Aorta (tissue), 5 donors: ENCODE measurements at regions not wholly inside any gene's neighbourhood (a gene's known extent, or its start where the extent isn't known, plus 50 kb on each side); places are given as distances from the start of the nearest gene placed in this dataset.

ENCODE experiments used
- ATAC-seq: fragments of 200-7000 bp; cut with Tn5 transposase; one replicate; pipeline ENCODE4 v1.9.1; 2022; ENCODE audit warnings: moderate library complexity; ENCODE audit not compliant: low FRiP score
- DNase-seq, 2 donors: peaks; one replicate each; pipeline ENCODE4 v3.0.0-alpha.2; 2020
- H3K27ac ChIP-seq, 2 donors: one replicate each; pipeline ENCODE4 v1.5.1; 2013; ENCODE audit warnings: low read length in 2 of 2, mild to moderate bottlenecking in 2 of 2, moderate library complexity in 2 of 2, control low read depth in 1 of 2, inconsistent platforms in 1 of 2, low read depth in 1 of 2
- H3K27me3 ChIP-seq, 2 donors: one replicate each; pipeline ENCODE4 v1.6.1; 2013; ENCODE audit warnings: control low read depth in 1 of 2, low read length in 1 of 2, mild to moderate bottlenecking in 1 of 2, moderate library complexity in 1 of 2; ENCODE audit not compliant: insufficient read depth in 2 of 2, control insufficient read depth in 1 of 2
- H3K36me3 ChIP-seq, 2 donors: one replicate each; pipeline ENCODE4 v1.6.1; 2013; ENCODE audit warnings: control low read depth in 1 of 2, low read length in 1 of 2, mild to moderate bottlenecking in 1 of 2; ENCODE audit not compliant: insufficient read depth in 2 of 2, control insufficient read depth in 1 of 2
- H3K4me1 ChIP-seq, 2 donors: one replicate each; pipeline ENCODE4 v1.6.1; 2013; ENCODE audit warnings: low read length in 2 of 2, control low read depth in 1 of 2, mild to moderate bottlenecking in 1 of 2, moderate library complexity in 1 of 2; ENCODE audit not compliant: insufficient read depth in 2 of 2, control insufficient read depth in 1 of 2
- H3K4me3 ChIP-seq, 2 donors: one replicate each; pipeline ENCODE4 v1.5.1; 2013; ENCODE audit warnings: low read length in 2 of 2, control low read depth in 1 of 2, mild to moderate bottlenecking in 1 of 2
- H3K9me3 ChIP-seq: one replicate; pipeline ENCODE4 v1.6.1; 2013; ENCODE audit warnings: mild to moderate bottlenecking, low read length; ENCODE audit not compliant: control insufficient read depth
- WGBS, 2 donors: extraction: QIAGEN DNeasy Blood & Tissue Kit; methylation state at CpG; one replicate each; pipeline ENCODE4 v1.1.7; 2013; 5-methylcytosine and 5-hydroxymethylcytosine counted together
- intact Hi-C, 2 donors: fragments of 100-400 bp; cut with DNase I; formaldehyde crosslinking; loops; one replicate each; pipeline versions ENCODE4 v1.14.2 to v1.15.0; 2022
- donor health status: healthy with polysubstance abuse.
- donor health status: Bipolar disorder and iron deficiency.
- donor health status: DM: no; HTN: no; CAD: no.
- donor health status: DM: no; HTN: no; CAD: no.
- donor health status: DM: yes; HTN: yes; CAD: no.

- intact Hi-C loops = no loop called here
- Histone ChIP-seq H3K27me3 (no peaks in the 10 kb centered on the region), H3K27ac (no peak overlapping the region), H3K36me3 (no peaks in the 10 kb centered on the region), H3K4me3 (no peak overlapping the region), H3K9me3 (no peaks in the 10 kb centered on the region), H3K4me1 (no peaks in the 10 kb centered on the region)
- WGBS, 2 donors = 82 to 93% methylated on average over 3 of the region's 3 CpGs
- no peak for DNase-seq
- no peak for ATAC-seq
These were observed 1096.1 kb upstream of the NRXN1 start for GRCh38 chr2:52128081-52128480.

DNA sequence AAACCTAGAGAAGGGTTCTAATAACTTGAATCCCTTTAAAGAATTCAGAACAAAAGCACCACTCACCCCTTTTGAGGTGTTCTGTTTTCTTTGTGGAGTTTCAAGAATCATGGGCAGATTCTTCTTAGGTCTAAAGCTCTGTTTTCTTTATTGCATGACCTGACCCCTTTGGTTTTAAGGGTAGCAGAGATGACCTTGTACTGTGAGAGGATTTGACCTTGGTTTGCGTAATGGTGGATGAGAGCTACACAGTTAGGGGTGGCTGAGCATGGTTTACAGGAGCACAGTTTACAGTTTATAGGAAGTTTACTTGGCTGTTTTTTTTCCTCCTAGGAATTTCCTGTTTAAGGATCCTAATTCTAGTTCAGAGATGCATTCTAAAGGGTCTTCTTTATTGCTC lies 1095.6 kb upstream of the NRXN1 start:
- DNase-seq (no peak), ATAC-seq (no peak)
- no peaks in the 10 kb centered on the region for H3K36me3 ChIP-seq
- H3K9me3 ChIP-seq = no peaks in the 10 kb centered on the region
- H3K4me3 ChIP-seq = no peak overlapping the region
- no peaks in the 10 kb centered on the region for H3K27me3 ChIP-seq
- WGBS, 2 donors = 96 to 100% methylated on average over 1 of the region's 1 CpG
- H3K4me1 ChIP-seq = no peaks in the 10 kb centered on the region
- H3K27ac ChIP-seq = no peak overlapping the region
- intact Hi-C loops = no loop called here

DNA sequence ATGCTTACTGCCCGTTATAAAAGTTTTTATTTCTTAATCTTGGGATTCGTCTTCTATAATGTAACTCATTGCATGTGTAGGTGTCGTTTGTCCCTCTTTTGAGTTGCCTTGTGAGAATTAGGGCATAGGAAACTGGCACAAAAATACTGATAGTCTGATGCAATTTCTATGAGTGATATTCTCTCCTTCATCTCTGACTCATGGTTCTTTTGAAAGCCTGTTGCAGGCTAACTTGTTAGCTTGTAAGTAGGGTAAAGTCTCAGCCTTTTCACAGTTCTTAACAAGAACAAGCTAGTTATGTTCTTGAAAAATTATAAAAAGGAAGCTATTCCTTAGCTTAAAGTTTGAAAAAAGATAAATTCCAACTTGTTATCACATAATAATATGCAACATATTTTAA lies 1085.4 kb upstream of the NRXN1 start:
- intact Hi-C loops = no loop called here
- Histone ChIP-seq H3K4me3 (no peak overlapping the region), H3K27me3 (no peaks in the 10 kb centered on the region), H3K27ac (no peak overlapping the region), H3K9me3 (no peaks in the 10 kb centered on the region), H3K4me1 (peaks cover 0 to 2% of the 10 kb centered on the region in 2 donors), H3K36me3 (no peaks in the 10 kb centered on the region)
- ATAC-seq (no peak), DNase-seq (no peak)
- 81 to 83% methylated on average over 3 of the region's 3 CpGs for WGBS, 2 donors

GRCh38 chr2:52115750-52116149 lies 1083.8 kb upstream of the NRXN1 start:
- WGBS, 2 donors = 88 to 95% methylated on average over 1 of the region's 1 CpG
- DNase-seq (no peak), ATAC-seq (no peak)
- no peak overlapping the region for H3K4me3 ChIP-seq
- H3K9me3 ChIP-seq = no peaks in the 10 kb centered on the region
- H3K36me3 ChIP-seq = no peaks in the 10 kb centered on the region
- no peaks in the 10 kb centered on the region for H3K27me3 ChIP-seq
- no peak overlapping the region for H3K27ac ChIP-seq
- intact Hi-C loops = no loop called here
- peaks cover 0 to 4% of the 10 kb centered on the region in 2 donors for H3K4me1 ChIP-seq

DNA sequence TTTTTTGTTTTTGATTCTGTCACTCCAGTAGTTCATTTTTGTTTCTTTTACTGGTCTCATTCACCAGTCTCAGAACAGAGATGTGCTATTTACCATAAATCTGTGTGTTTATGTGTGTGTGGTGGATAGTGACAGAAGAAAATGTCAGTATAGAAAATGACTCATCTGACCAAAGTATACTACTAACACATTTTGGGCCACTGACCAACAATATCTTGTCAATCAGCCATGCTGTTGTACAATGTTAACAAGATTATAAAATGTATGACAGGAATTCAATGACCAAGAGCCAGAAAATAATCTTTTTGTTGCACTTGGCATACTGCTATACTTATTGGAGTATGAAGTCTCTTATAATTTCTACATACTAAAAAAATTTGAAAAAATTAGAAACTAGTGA lies 1081.4 kb upstream of the NRXN1 start:
- intact Hi-C loops = no loop called here
- Histone ChIP-seq H3K4me3 (no peak overlapping the region), H3K27me3 (no peaks in the 10 kb centered on the region), H3K36me3 (no peaks in the 10 kb centered on the region), H3K9me3 (peaks cover 1% of the 10 kb centered on the region), H3K27ac (no peak overlapping the region), H3K4me1 (peaks cover 0 to 4% of the 10 kb centered on the region in 2 donors)
- ATAC-seq (no peak), DNase-seq (no peak)

GRCh38 chr2:52112141-52112540 lies 1080.2 kb upstream of the NRXN1 start:
- H3K4me3 ChIP-seq = no peak overlapping the region
- no peak overlapping the region for H3K27ac ChIP-seq
- H3K4me1 ChIP-seq = peaks cover 0 to 4% of the 10 kb centered on the region in 2 donors
- H3K27me3 ChIP-seq = no peaks in the 10 kb centered on the region
- intact Hi-C loops = no loop called here
- peaks cover 1% of the 10 kb centered on the region for H3K9me3 ChIP-seq
- no peak for DNase-seq
- 35 to 42% methylated on average over 3 of the region's 3 CpGs for WGBS, 2 donors
- no peaks in the 10 kb centered on the region for H3K36me3 ChIP-seq
- ATAC-seq = no peak

DNA sequence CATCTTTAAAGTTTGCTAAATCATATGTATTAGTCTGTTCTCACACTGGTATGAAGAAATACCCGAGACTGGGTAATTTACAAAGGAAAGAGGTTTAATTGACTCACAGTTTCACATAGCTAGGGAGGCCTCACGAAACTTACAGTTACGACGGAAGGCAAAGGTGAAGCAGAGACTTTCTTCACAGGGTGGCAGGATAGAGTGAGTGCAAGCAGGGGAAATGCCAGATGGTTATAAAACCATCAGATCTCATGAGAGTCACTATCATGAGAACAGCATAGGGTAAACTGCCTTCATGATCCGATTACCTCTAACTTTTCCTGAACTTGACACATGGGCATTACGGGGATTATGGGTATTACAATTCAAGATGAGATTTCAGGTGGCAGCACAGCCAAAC lies 1075.2 kb upstream of the NRXN1 start:
- peaks cover 1% of the 10 kb centered on the region for H3K9me3 ChIP-seq
- H3K27ac ChIP-seq = no peak overlapping the region
- intact Hi-C loops = no loop called here
- WGBS, 2 donors = 88 to 90% methylated on average over 6 of the region's 6 CpGs
- no peaks in the 10 kb centered on the region for H3K27me3 ChIP-seq
- no peak for DNase-seq
- ATAC-seq = no peak
- no peaks in the 10 kb centered on the region for H3K36me3 ChIP-seq
- H3K4me1 ChIP-seq = peaks cover 0 to under 1% of the 10 kb centered on the region in 2 donors
- no peak overlapping the region for H3K4me3 ChIP-seq

DNA sequence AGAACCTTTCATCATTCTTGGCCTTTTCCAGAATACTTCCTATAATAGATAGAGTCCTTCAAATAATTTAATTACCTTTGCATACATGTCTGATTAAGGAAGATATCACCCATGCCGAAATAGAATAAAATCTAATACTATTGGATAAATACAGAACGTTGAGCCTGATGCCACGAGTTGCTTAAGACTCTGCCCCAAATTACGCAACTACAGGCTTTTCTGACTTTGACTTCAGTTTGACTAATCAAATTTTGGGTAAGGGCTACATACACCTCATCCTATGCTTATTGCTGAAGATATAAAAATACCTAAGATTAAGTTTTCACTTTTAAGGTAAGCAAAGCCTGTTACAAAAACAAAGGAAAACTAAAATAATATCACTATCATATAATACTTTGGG lies 1065.1 kb upstream of the NRXN1 start:
- no peak overlapping the region for H3K27ac ChIP-seq
- DNase-seq (no peak), ATAC-seq (no peak)
- intact Hi-C loops = no loop called here
- WGBS, 2 donors = 89 to 92% methylated on average over 4 of the region's 4 CpGs
- H3K36me3 ChIP-seq = no peaks in the 10 kb centered on the region
- no peaks in the 10 kb centered on the region for H3K4me1 ChIP-seq
- H3K4me3 ChIP-seq = no peak overlapping the region
- no peaks in the 10 kb centered on the region for H3K27me3 ChIP-seq
- no peaks in the 10 kb centered on the region for H3K9me3 ChIP-seq

- H3K4me1 ChIP-seq = no peaks in the 10 kb centered on the region
- 92 to 95% methylated on average over 1 of the region's 1 CpG for WGBS, 2 donors
- H3K27me3 ChIP-seq = no peaks in the 10 kb centered on the region
- H3K4me3 ChIP-seq = no peak overlapping the region
- H3K36me3 ChIP-seq = no peaks in the 10 kb centered on the region
- no peaks in the 10 kb centered on the region for H3K9me3 ChIP-seq
- ATAC-seq (no peak), DNase-seq (no peak)
- intact Hi-C loops = no loop called here
- H3K27ac ChIP-seq = no peak overlapping the region
These were observed 1052.8 kb upstream of the NRXN1 start for GRCh38 chr2:52084759-52085158.
